ENCODE measurements at regions not wholly inside any gene's neighbourhood (a gene's known extent, or its start where the extent isn't known, plus 50 kb on each side); places are given as distances from the start of the nearest gene placed in this dataset.

- no peak for TF ChIP-seq POLR2A (IDR thresholded peaks at IDR 0.05)
- TF ChIP-seq CTCF (IDR thresholded peaks at IDR 0.05), result no peak
Measured at GRCh38 chr9:103802068-103802467, 292.0 kb upstream of the SMC2 start.

All from adrenal gland (tissue), 5 donors.